ENCODE measurements at regions not wholly inside any gene's neighbourhood (a gene's known extent, or its start where the extent isn't known, plus 50 kb on each side); places are given as distances from the start of the nearest gene placed in this dataset.

GRCh38 chr2:75775311-75775823, 64.7 kb upstream of the GCFC2 start:
- no peak for TF ChIP-seq PATZ1 (CRISPR knock-in tag; IDR thresholded peaks at IDR 0.05; ENCODE audit: borderline replicate concordance)
- no peak for TF ChIP-seq ZNF70 (CRISPR knock-in tag; IDR thresholded peaks at IDR 0.05)
- TF ChIP-seq ESRRG (CRISPR knock-in tag; IDR thresholded peaks at IDR 0.05): no peak
- TF ChIP-seq CSDC2 (CRISPR knock-in tag; IDR thresholded peaks at IDR 0.05): no peak
- no peak for TF ChIP-seq CREB5 (CRISPR knock-in tag; IDR thresholded peaks at IDR 0.05; ENCODE audit: low read depth)
- TF ChIP-seq ZNF8 (CRISPR knock-in tag; IDR thresholded peaks at IDR 0.05): no peak
- TF ChIP-seq GLIS3 (CRISPR knock-in tag; IDR thresholded peaks at IDR 0.05): no peak
- TF ChIP-seq OSR1 (CRISPR knock-in tag; IDR thresholded peaks at IDR 0.05): no peak
- TF ChIP-seq BACH2 (CRISPR knock-in tag; IDR thresholded peaks at IDR 0.05; ENCODE audit: borderline replicate concordance): no peak
- no peak for TF ChIP-seq ARNTL (CRISPR knock-in tag; IDR thresholded peaks at IDR 0.05; ENCODE audit: borderline replicate concordance, low read depth)
- TF ChIP-seq ZC3H10 (CRISPR knock-in tag; IDR thresholded peaks at IDR 0.05): no peak
- TF ChIP-seq PPARA (CRISPR knock-in tag; IDR thresholded peaks at IDR 0.05; ENCODE audit: borderline replicate concordance): no peak

All from SK-N-SH treated with all-trans-retinoic acid at 6 μM for 48 hours (cell line).